K562 (cell line): ENCODE measurements at regions not wholly inside any gene's neighbourhood (a gene's known extent, or its start where the extent isn't known, plus 50 kb on each side); places are given as distances from the start of the nearest gene placed in this dataset.

Source experiments
- BRF2 ChIP-seq: IDR thresholded peaks from 3 replicates; pipeline ENCODE4 v1.6.1; 2011; ENCODE audit warnings: borderline replicate concordance, mild to moderate bottlenecking; ENCODE audit not compliant: insufficient read length, insufficient read depth
- CTCF ChIP-seq, 3 experiments: IDR thresholded peaks in 2 of 3; conservative IDR thresholded peaks in 1 of 3; 2 replicates each; pipeline ENCODE4 v1.5.1; 2011 to 2012; ENCODE audit warnings: low read length in 3 of 3, mild to moderate bottlenecking in 3 of 3, control low read depth in 2 of 3, improper control_type of control experiment in 1 of 3, inconsistent platforms in 1 of 3, low read depth in 1 of 3, mixed read lengths in 1 of 3, moderate library complexity in 1 of 3; ENCODE audit not compliant: insufficient read depth in 2 of 3
- FOS ChIP-seq: IDR thresholded peaks from 3 replicates; pipeline ENCODE4 v1.6.1; 2011; ENCODE audit not compliant: insufficient read length; ENCODE audit errors: extremely low read depth
- REST ChIP-seq, 2 experiments: fragments of 450-650 bp; formaldehyde crosslinking in 1 of 2; IDR thresholded peaks; 2 replicates each; pipeline versions ENCODE4 v1.4.0 to v1.6.1; 2014 to 2020; ENCODE audit warnings: mild to moderate bottlenecking in 2 of 2, borderline replicate concordance in 1 of 2, low read depth in 1 of 2
- U2AF1 ChIP-seq: fragments of 200-400 bp; formaldehyde crosslinking; optimal IDR thresholded peaks from 2 replicates; pipeline ENCODE3; 2017; ENCODE audit warnings: mild to moderate bottlenecking, low read depth, low read length, moderate library complexity
- USF2 ChIP-seq: sonication (generic); formaldehyde crosslinking; IDR thresholded peaks from 2 replicates; pipeline ENCODE4 v1.5.0; 2020; ENCODE audit warnings: missing genetic modification reagents
- ZBTB1 ChIP-seq: sonication (generic); formaldehyde crosslinking; IDR thresholded peaks from 2 replicates; pipeline ENCODE4 v1.8.1; 2023; ENCODE audit warnings: missing genetic modification reagents, low read depth, mild to moderate bottlenecking, borderline replicate concordance
- ZEB2 ChIP-seq: fragments of 450-650 bp; IDR thresholded peaks from 2 replicates; pipeline ENCODE4 v1.6.1; 2016
- ZNF224 ChIP-seq: sonication (generic); formaldehyde crosslinking; IDR thresholded peaks from 2 replicates; pipeline ENCODE4 v1.8.0; 2022; ENCODE audit warnings: mild to moderate bottlenecking, missing genetic modification reagents
- ZNF449 ChIP-seq: fragments of 250-450 bp; sonication (Bioruptor Pico); IDR thresholded peaks from 2 replicates; pipeline ENCODE4 v1.8.0; 2022; ENCODE audit warnings: moderate library complexity, mild to moderate bottlenecking, inconsistent platforms
- TF ChIP-seq, protein P1 (sequence below): sonication (generic); formaldehyde crosslinking; IDR thresholded peaks from 2 replicates; pipeline ENCODE4 v1.8.0; 2022; ENCODE audit warnings: missing genetic modification reagents, mild to moderate bottlenecking, borderline replicate concordance
- TF ChIP-seq, protein P2 (sequence below): sonication (generic); formaldehyde crosslinking; IDR thresholded peaks from 2 replicates; pipeline ENCODE4 v1.9.0; 2022; ENCODE audit warnings: mild to moderate bottlenecking, missing genetic modification reagents

- TF ChIP-seq CTCF (IDR thresholded peaks at IDR 0.05 in 2 of 3, conservative IDR thresholded peaks at IDR 0.05 in 1 of 3; ENCODE audit: insufficient read depth in 2 of 3, low read depth in 1 of 3, low read length in 3 of 3): no peak
- no peak for TF ChIP-seq BRF2
- TF ChIP-seq USF2 (CRISPR knock-in tag): no peak
- TF ChIP-seq REST (IDR thresholded peaks at IDR 0.05; ENCODE audit: borderline replicate concordance): no peak
- TF ChIP-seq REST (CRISPR knock-in tag; IDR thresholded peaks at IDR 0.05; ENCODE audit: low read depth): no peak
- TF ChIP-seq, protein P1, sequence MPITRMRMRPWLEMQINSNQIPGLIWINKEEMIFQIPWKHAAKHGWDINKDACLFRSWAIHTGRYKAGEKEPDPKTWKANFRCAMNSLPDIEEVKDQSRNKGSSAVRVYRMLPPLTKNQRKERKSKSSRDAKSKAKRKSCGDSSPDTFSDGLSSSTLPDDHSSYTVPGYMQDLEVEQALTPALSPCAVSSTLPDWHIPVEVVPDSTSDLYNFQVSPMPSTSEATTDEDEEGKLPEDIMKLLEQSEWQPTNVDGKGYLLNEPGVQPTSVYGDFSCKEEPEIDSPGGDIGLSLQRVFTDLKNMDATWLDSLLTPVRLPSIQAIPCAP: no peak
- no peak for TF ChIP-seq ZBTB1
- TF ChIP-seq ZNF224 (CRISPR knock-in tag): no peak
- no peak for TF ChIP-seq ZEB2
- TF ChIP-seq, protein P2, sequence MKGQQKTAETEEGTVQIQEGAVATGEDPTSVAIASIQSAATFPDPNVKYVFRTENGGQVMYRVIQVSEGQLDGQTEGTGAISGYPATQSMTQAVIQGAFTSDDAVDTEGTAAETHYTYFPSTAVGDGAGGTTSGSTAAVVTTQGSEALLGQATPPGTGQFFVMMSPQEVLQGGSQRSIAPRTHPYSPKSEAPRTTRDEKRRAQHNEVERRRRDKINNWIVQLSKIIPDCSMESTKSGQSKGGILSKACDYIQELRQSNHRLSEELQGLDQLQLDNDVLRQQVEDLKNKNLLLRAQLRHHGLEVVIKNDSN: no peak
- no peak for TF ChIP-seq ZNF449 (CRISPR knock-in tag)
- TF ChIP-seq FOS: no peak
- TF ChIP-seq U2AF1: no peak
Observed at GRCh38 chr17:33811004-33811760, 443.9 kb upstream of the CCL2 start.
